Gastroesophageal sphincter (tissue), 3 donors: ENCODE measurements at regions not wholly inside any gene's neighbourhood (a gene's known extent, or its start where the extent isn't known, plus 50 kb on each side); places are given as distances from the start of the nearest gene placed in this dataset.

Source experiments
- CTCF ChIP-seq, 4 experiments: fragments of 200-600 bp in 2 of 4; fragments of 450-650 bp in 2 of 4; sonication (generic) in 1 of 4; IDR thresholded peaks; one replicate each; pipeline ENCODE4 v1.5.1; 2017 to 2019; ENCODE audit warnings: antibody characterized with exemption in 4 of 4, mild to moderate bottlenecking in 2 of 4, moderate library complexity in 2 of 4
- EP300 ChIP-seq: sonication (generic); formaldehyde crosslinking; IDR thresholded peaks from one replicate; pipeline ENCODE4 v1.6.1; 2017; ENCODE audit warnings: antibody characterized with exemption, mild to moderate bottlenecking
- POLR2A ChIP-seq, 2 donors: fragments of 450-650 bp; IDR thresholded peaks; one replicate each; pipeline ENCODE4 v1.6.1; 2017; ENCODE audit warnings: antibody characterized with exemption in 2 of 2, mild to moderate bottlenecking in 2 of 2, moderate library complexity in 1 of 2
- POLR2AphosphoS5 ChIP-seq: sonication (generic); formaldehyde crosslinking; IDR thresholded peaks from one replicate; pipeline ENCODE4 v1.6.1; 2017; ENCODE audit warnings: antibody characterized with exemption

GRCh38 chr5:124560370-124560769, 186.1 kb downstream of the ZNF608 start:
- no peak for TF ChIP-seq CTCF (IDR thresholded peaks at IDR 0.05)
- no peak for TF ChIP-seq POLR2AphosphoS5
- no peak for TF ChIP-seq EP300
- no peak for TF ChIP-seq POLR2A (IDR thresholded peaks at IDR 0.05)
